ENCODE measurements at regions not wholly inside any gene's neighbourhood (a gene's known extent, or its start where the extent isn't known, plus 50 kb on each side); places are given as distances from the start of the nearest gene placed in this dataset.
"Not testable (repeated sequence)": the region's sequence is repeated elsewhere in the genome, so short reads cannot be mapped to it uniquely, and the experiment has no call there.

GRCh38 chr14:53620890-53621289 is 335.7 kb downstream of the BMP4 start:
- no peak for DNase-seq (ENCODE audit: extremely low read depth, low read depth)

- DNase-seq (ENCODE audit: extremely low read depth, low read depth) = no peak
Measured at GRCh38 chr14:53620317-53620716, 336.3 kb downstream of the BMP4 start.

GRCh38 chr14:53619691-53620231 is 336.9 kb downstream of the BMP4 start:
- DNase-seq (ENCODE audit: extremely low read depth, low read depth) = no peak

GRCh38 chr14:53616536-53616935 is 340.1 kb downstream of the BMP4 start:
- DNase-seq (ENCODE audit: extremely low read depth, low read depth) = not testable (repeated sequence)

- no peak for DNase-seq (ENCODE audit: extremely low read depth, low read depth)
Measured at GRCh38 chr14:53615252-53615651, 341.4 kb downstream of the BMP4 start.

GRCh38 chr14:53613404-53614253 is 343.0 kb downstream of the BMP4 start:
- peak; percentile 17 for DNase-seq (ENCODE audit: extremely low read depth, low read depth)

GRCh38 chr14:53610947-53611346 is 345.7 kb downstream of the BMP4 start:
- no peak for DNase-seq (ENCODE audit: extremely low read depth, low read depth)

- no peak for DNase-seq (ENCODE audit: extremely low read depth, low read depth)
Measured at GRCh38 chr14:53609009-53609408, 347.6 kb downstream of the BMP4 start.

- peak; percentile 2 for DNase-seq (ENCODE audit: extremely low read depth, low read depth)
Measured at GRCh38 chr14:53608369-53608768, 348.3 kb downstream of the BMP4 start.

GRCh38 chr14:53606203-53606602 is 350.4 kb downstream of the BMP4 start:
- no peak for DNase-seq (ENCODE audit: extremely low read depth, low read depth)

- no peak for DNase-seq (ENCODE audit: extremely low read depth, low read depth)
Measured at GRCh38 chr14:53605562-53605961, 351.1 kb downstream of the BMP4 start.

GRCh38 chr14:53603994-53604393 is 352.6 kb downstream of the BMP4 start:
- no peak for DNase-seq (ENCODE audit: extremely low read depth, low read depth)

GRCh38 chr14:53601409-53601808 is 355.2 kb downstream of the BMP4 start:
- no peak for DNase-seq (ENCODE audit: extremely low read depth, low read depth)

GRCh38 chr14:53599221-53599945 is 357.2 kb downstream of the BMP4 start:
- no peak for DNase-seq (ENCODE audit: extremely low read depth, low read depth)

GRCh38 chr14:53596853-53597525 is 359.6 kb downstream of the BMP4 start:
- no peak for DNase-seq (ENCODE audit: extremely low read depth, low read depth)

- DNase-seq (ENCODE audit: extremely low read depth, low read depth) = no peak
Measured at GRCh38 chr14:53591816-53592215, 364.8 kb downstream of the BMP4 start.

GRCh38 chr14:53581504-53581903 is 375.1 kb downstream of the BMP4 start:
- DNase-seq (ENCODE audit: extremely low read depth, low read depth) = no peak

GRCh38 chr14:53571641-53572328 is 384.8 kb downstream of the BMP4 start:
- no peak for DNase-seq (ENCODE audit: extremely low read depth, low read depth)

- no peak for DNase-seq (ENCODE audit: extremely low read depth, low read depth)
Measured at GRCh38 chr14:53570411-53571387, 385.9 kb downstream of the BMP4 start.
